ENCODE measurements at regions not wholly inside any gene's neighbourhood (a gene's known extent, or its start where the extent isn't known, plus 50 kb on each side); places are given as distances from the start of the nearest gene placed in this dataset.

- TF ChIP-seq EZH2 (IDR thresholded peaks at IDR 0.05; ENCODE audit: low read length, missing control alignments) (no peak), CTCF (conservative IDR thresholded peaks at IDR 0.05 in 1 of 2, IDR thresholded peaks at IDR 0.05 in 1 of 2; ENCODE audit: low read depth in 1 of 2, low read length in 2 of 2) (no peak)
Measured at GRCh38 chr7:122248472-122248871, 56.1 kb downstream of the FEZF1 start.

Measured in fibroblast of lung (primary cell).